SK-N-SH (cell line): ENCODE measurements at regions not wholly inside any gene's neighbourhood (a gene's known extent, or its start where the extent isn't known, plus 50 kb on each side); places are given as distances from the start of the nearest gene placed in this dataset.

Source experiments
- CTCF ChIA-PET: fragments of 300-600, 350-600 bp; formaldehyde crosslinking; extraction: SDS; loops from one replicate; lab custom pipeline; 2021; lab: Yijun Ruan, JAX
- POLR2A ChIA-PET: fragments of 350-600 bp; sonication (Branson Sonifier 250); formaldehyde crosslinking; extraction: SDS; loops from one replicate; lab custom pipeline; 2020; ENCODE audit warnings: antibody characterized with exemption, inconsistent platforms; lab: Yijun Ruan, JAX
- DNase-seq: peaks from one replicate; pipeline ENCODE4 v3.0.0; 2012
- H2AFZ ChIP-seq: fragments of 200-600 bp; sonication (generic); 2 replicates; pipeline ENCODE4 v1.8.1; 2016; ENCODE audit warnings: antibody characterized with exemption, mild to moderate bottlenecking, low read depth
- H3F3A ChIP-seq: fragments of 200-600 bp; sonication (generic); replicated peaks from 2 replicates; pipeline ENCODE3; 2016; ENCODE audit warnings: antibody characterized with exemption, mild to moderate bottlenecking; ENCODE audit not compliant: insufficient read depth
- H3K27ac ChIP-seq, 2 experiments: fragments of 200-500 bp in 1 of 2; fragments of 200-600 bp in 1 of 2; sonication (Bioruptor generic) in 1 of 2; sonication (generic), shearing (Covaris generic) in 1 of 2; 2 replicates each; pipeline versions ENCODE4 v1.5.1 to v1.6.1; 2014 to 2016; ENCODE audit warnings: low read depth in 2 of 2, inconsistent platforms in 1 of 2, low read length in 1 of 2, mild to moderate bottlenecking in 1 of 2, mixed read lengths in 1 of 2
- H3K27me3 ChIP-seq: fragments of 200-600 bp; sonication (generic), shearing (Covaris generic); 2 replicates; pipeline ENCODE4 v1.6.1; 2016; ENCODE audit warnings: mixed run types; ENCODE audit not compliant: insufficient read depth
- H3K36me3 ChIP-seq, 2 experiments: fragments of 200-500 bp in 1 of 2; fragments of 200-600 bp in 1 of 2; sonication (Bioruptor generic) in 1 of 2; sonication (generic) in 1 of 2; replicated peaks in 1 of 2; 2 replicates each; pipeline versions ENCODE3 to v1.5.1; 2014 to 2016; ENCODE audit warnings: low read length in 1 of 2, mild to moderate bottlenecking in 1 of 2; ENCODE audit not compliant: insufficient read depth in 2 of 2, control insufficient read depth in 1 of 2
- H3K4me1 ChIP-seq, 2 experiments: fragments of 200-500 bp in 1 of 2; fragments of 200-600 bp in 1 of 2; sonication (Bioruptor generic) in 1 of 2; sonication (generic), shearing (Covaris generic) in 1 of 2; 2 replicates each; pipeline versions ENCODE4 v1.5.1 to v1.6.1; 2014 to 2016; ENCODE audit warnings: low read depth in 1 of 2, low read length in 1 of 2, mixed run types in 1 of 2; ENCODE audit not compliant: insufficient read depth in 2 of 2, control insufficient read depth in 1 of 2
- H3K4me2 ChIP-seq: fragments of 200-600 bp; sonication (generic), shearing (Covaris generic); 2 replicates; pipeline ENCODE4 v1.6.1; 2017; ENCODE audit warnings: mixed run types
- H3K4me3 ChIP-seq, 2 experiments: fragments of 200-500 bp in 1 of 2; fragments of 200-600 bp in 1 of 2; sonication (Bioruptor generic) in 1 of 2; sonication (generic), shearing (Covaris generic) in 1 of 2; 2 replicates each; pipeline versions ENCODE4 v1.5.1 to v1.8.1; 2014 to 2016; ENCODE audit warnings: low read depth in 2 of 2, inconsistent platforms in 1 of 2, low read length in 1 of 2, mild to moderate bottlenecking in 1 of 2, mixed read lengths in 1 of 2, moderate library complexity in 1 of 2
- H3K79me2 ChIP-seq: fragments of 200-600 bp; sonication (generic); 2 replicates; pipeline ENCODE4 v1.8.1; 2017; ENCODE audit warnings: mild to moderate bottlenecking; ENCODE audit not compliant: insufficient read depth
- H3K9ac ChIP-seq: fragments of 200-600 bp; sonication (generic); 2 replicates; pipeline ENCODE4 v1.6.1; 2017; ENCODE audit warnings: mixed run types
- H3K9me2 ChIP-seq: fragments of 200-600 bp; sonication (generic); 2 replicates; pipeline ENCODE4 v1.6.1; 2017; ENCODE audit warnings: mixed run types
- H3K9me3 ChIP-seq: fragments of 200-600 bp; sonication (generic); 2 replicates; pipeline ENCODE4 v1.6.1; 2017; ENCODE audit warnings: mixed run types, mild to moderate bottlenecking, moderate library complexity
- H4K20me1 ChIP-seq: fragments of 200-600 bp; sonication (generic); 2 replicates; pipeline ENCODE4 v1.6.1; 2017; ENCODE audit warnings: mild to moderate bottlenecking, mixed run types; ENCODE audit not compliant: insufficient read depth
- CHD2 ChIP-seq: fragments of 150-350 bp; IDR thresholded peaks from 2 replicates; pipeline ENCODE4 v1.6.1; 2018; ENCODE audit warnings: low read length; ENCODE audit not compliant: partially characterized antibody
- ELF1 ChIP-seq: IDR thresholded peaks from 2 replicates; pipeline ENCODE4 v1.4.0; 2012
- FOXJ3 ChIP-seq: sonication (generic); formaldehyde crosslinking; IDR thresholded peaks from 2 replicates; pipeline ENCODE4 v1.5.1; 2020; ENCODE audit warnings: mild to moderate bottlenecking, missing genetic modification reagents
- FOXM1 ChIP-seq: IDR thresholded peaks from 2 replicates; pipeline ENCODE4 v1.4.0; 2012; ENCODE audit warnings: low read depth, mild to moderate bottlenecking
- GATA2 ChIP-seq: sonication (generic); formaldehyde crosslinking; IDR thresholded peaks from 2 replicates; pipeline ENCODE4 v1.5.0; 2020; ENCODE audit warnings: mild to moderate bottlenecking, missing genetic modification reagents
- IRF3 ChIP-seq: fragments of 150-350 bp; IDR thresholded peaks from 2 replicates; pipeline ENCODE4 v1.6.1; 2016; ENCODE audit warnings: mild to moderate bottlenecking, low read depth, low read length
- MEF2A ChIP-seq: IDR thresholded peaks from 2 replicates; pipeline ENCODE4 v1.4.0; 2012; ENCODE audit warnings: low read depth, borderline replicate concordance
- POLR2AphosphoS5 ChIP-seq: IDR thresholded peaks from 2 replicates; pipeline ENCODE4 v1.6.1; 2012; ENCODE audit warnings: low read depth, low read length
- RXRA ChIP-seq: IDR thresholded peaks from 2 replicates; pipeline ENCODE4 v1.4.0; 2012; ENCODE audit warnings: low read depth, mild to moderate bottlenecking, borderline replicate concordance
- SIN3A ChIP-seq: IDR thresholded peaks from 2 replicates; pipeline ENCODE4 v1.6.1; 2012; ENCODE audit warnings: low read depth, mild to moderate bottlenecking, low read length, moderate library complexity, borderline replicate concordance
- TAF1 ChIP-seq: IDR thresholded peaks from 2 replicates; pipeline ENCODE4 v1.6.1; 2012; ENCODE audit warnings: low read depth, mild to moderate bottlenecking, low read length, moderate library complexity, borderline replicate concordance
- TEAD4 ChIP-seq: IDR thresholded peaks from 2 replicates; pipeline ENCODE4 v1.4.0; 2012; ENCODE audit warnings: mild to moderate bottlenecking, borderline replicate concordance; ENCODE audit not compliant: insufficient read depth
- USF1 ChIP-seq: IDR thresholded peaks from 2 replicates; pipeline ENCODE4 v1.4.0; 2012; ENCODE audit warnings: low read depth, borderline replicate concordance
- USF2 ChIP-seq: fragments of 150-350 bp; IDR thresholded peaks from 2 replicates; pipeline ENCODE4 v1.6.1; 2017; ENCODE audit warnings: antibody characterized with exemption, low read length, low read depth, borderline replicate concordance
- ZBTB33 ChIP-seq: IDR thresholded peaks from 2 replicates; pipeline ENCODE4 v1.4.0; 2012; ENCODE audit warnings: low read depth, borderline replicate concordance
- WGBS: methylation state at CpG from one replicate; pipeline ENCODE4 v1.1.6; 2017; ENCODE audit warnings: low lambda C conversion rate; 5-methylcytosine and 5-hydroxymethylcytosine counted together

- no peaks in the 10 kb centered on the region for H3K79me2 ChIP-seq
Measured at GRCh38 chr4:182179751-182180150, 63.5 kb upstream of the TENM3 start.

More at GRCh38 chr4:182179751-182180150, 63.5 kb upstream of the TENM3 start:
- POLR2A ChIA-PET: no interaction called here
- Histone ChIP-seq H3F3A (peaks cover 12% of the 10 kb centered on the region), H2AFZ (no peak overlapping the region), H3K27ac (no peak overlapping the region; a peak in 1 of 4 replicates), H3K9ac (no peak overlapping the region), H4K20me1 (no peaks in the 10 kb centered on the region), H3K27me3 (no peaks in the 10 kb centered on the region), H3K9me2 (no peaks in the 10 kb centered on the region), H3K4me2 (no peak overlapping the region), H3K36me3 (no peaks in the 10 kb centered on the region), H3K9me3 (no peaks in the 10 kb centered on the region), H3K4me3 (no peak overlapping the region), H3K4me1 (peaks cover 7 to 14% of the 10 kb centered on the region in 2 experiments)
- WGBS: 86% methylated on average over 1 of the region's 1 CpG
- TF ChIP-seq FOXJ3 (no peak), RXRA (no peak), IRF3 (no peak), SIN3A (no peak), ZBTB33 (no peak), TAF1 (no peak), CHD2 (no peak), FOXM1 (no peak), USF2 (no peak), ELF1 (no peak), USF1 (no peak), TEAD4 (no peak), POLR2AphosphoS5 (no peak), MEF2A (no peak), GATA2 (CRISPR knock-in tag) (no peak)
- no peak for DNase-seq
- CTCF ChIA-PET: no interaction called here
